HG02970 (cell line): ENCODE measurements at regions not wholly inside any gene's neighbourhood (a gene's known extent, or its start where the extent isn't known, plus 50 kb on each side); places are given as distances from the start of the nearest gene placed in this dataset.

Experiments used
- ATAC-seq: cut with Tn5 transposase; IDR thresholded peaks from one replicate; pipeline ENCODE4 v1.9.1; 2021; ENCODE audit warnings: mild to moderate bottlenecking, moderate library complexity, moderate number of reproducible peaks; ENCODE audit not compliant: unreplicated experiment, low FRiP score

- no peak for ATAC-seq
These were observed 50.8 kb upstream of the ADGRL3 start for GRCh38 chr4:61149278-61149677.
